ENCODE measurements at regions not wholly inside any gene's neighbourhood (a gene's known extent, or its start where the extent isn't known, plus 50 kb on each side); places are given as distances from the start of the nearest gene placed in this dataset.

DNA sequence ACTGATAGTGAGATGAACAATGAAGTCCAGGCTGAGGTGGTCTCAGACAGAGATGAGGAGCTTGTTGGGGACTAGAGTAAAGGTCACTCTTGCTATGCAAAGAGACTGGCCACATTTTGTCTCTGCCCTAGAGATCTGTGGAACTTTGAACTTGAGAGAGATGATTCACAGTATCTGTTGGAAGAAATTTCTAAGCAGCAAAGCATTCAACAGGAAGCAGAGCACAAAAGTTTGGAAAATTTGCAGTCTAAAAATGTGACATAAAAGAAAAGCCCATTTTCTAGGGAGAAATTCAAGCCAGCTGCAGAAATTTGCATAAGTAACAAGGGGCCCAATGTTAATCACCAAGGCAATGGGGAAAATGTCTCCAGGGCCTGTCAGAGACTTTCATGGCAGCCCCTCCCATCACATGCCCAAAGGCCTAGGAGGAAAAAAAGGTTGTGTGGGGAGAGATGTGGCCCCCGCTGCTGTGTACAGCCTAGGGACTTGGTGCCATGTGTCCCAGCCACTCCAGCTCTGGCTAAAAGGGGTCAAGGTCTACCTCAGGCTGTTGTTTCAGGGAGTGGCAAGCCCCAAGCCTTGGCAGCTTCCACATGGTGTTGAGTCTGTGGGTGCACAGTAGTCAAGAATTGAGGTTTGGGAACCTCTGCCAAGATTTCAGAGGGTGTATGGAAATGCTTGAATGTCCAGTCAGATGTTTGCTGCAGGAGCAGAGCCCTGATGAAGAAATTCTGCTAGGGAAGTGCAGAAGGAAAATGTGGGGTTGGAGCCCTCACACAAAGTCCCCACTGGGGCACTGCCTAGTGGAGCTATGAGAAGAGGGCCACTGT lies 262.8 kb downstream of the DKK2 start:
- DNase-seq (ENCODE audit: low read depth), result no peak
- H3K4me3 ChIP-seq (ENCODE audit: low read length), result no peak overlapping the region
- TF ChIP-seq, protein P1, sequence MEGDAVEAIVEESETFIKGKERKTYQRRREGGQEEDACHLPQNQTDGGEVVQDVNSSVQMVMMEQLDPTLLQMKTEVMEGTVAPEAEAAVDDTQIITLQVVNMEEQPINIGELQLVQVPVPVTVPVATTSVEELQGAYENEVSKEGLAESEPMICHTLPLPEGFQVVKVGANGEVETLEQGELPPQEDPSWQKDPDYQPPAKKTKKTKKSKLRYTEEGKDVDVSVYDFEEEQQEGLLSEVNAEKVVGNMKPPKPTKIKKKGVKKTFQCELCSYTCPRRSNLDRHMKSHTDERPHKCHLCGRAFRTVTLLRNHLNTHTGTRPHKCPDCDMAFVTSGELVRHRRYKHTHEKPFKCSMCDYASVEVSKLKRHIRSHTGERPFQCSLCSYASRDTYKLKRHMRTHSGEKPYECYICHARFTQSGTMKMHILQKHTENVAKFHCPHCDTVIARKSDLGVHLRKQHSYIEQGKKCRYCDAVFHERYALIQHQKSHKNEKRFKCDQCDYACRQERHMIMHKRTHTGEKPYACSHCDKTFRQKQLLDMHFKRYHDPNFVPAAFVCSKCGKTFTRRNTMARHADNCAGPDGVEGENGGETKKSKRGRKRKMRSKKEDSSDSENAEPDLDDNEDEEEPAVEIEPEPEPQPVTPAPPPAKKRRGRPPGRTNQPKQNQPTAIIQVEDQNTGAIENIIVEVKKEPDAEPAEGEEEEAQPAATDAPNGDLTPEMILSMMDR (conservative IDR thresholded peaks at IDR 0.05; ENCODE audit: low read depth, low read length), result no peak

GRCh38 chr4:106767991-106768390 lies 268.1 kb downstream of the DKK2 start:
- DNase-seq (ENCODE audit: low read depth), result no peak
- H3K4me3 ChIP-seq (ENCODE audit: low read length), result no peak overlapping the region
- TF ChIP-seq, protein P1 (conservative IDR thresholded peaks at IDR 0.05; ENCODE audit: low read depth, low read length), result no peak

GRCh38 chr4:106766519-106766918 lies 269.6 kb downstream of the DKK2 start:
- TF ChIP-seq, protein P1 (conservative IDR thresholded peaks at IDR 0.05; ENCODE audit: low read depth, low read length), result no peak
- peak; percentile 28 for DNase-seq (ENCODE audit: low read depth)
- no peak overlapping the region for H3K4me3 ChIP-seq (ENCODE audit: low read length)

GRCh38 chr4:106764774-106765173 lies 271.3 kb downstream of the DKK2 start:
- DNase-seq (ENCODE audit: low read depth), result no peak
- no peak overlapping the region for H3K4me3 ChIP-seq (ENCODE audit: low read length)
- TF ChIP-seq, protein P1 (conservative IDR thresholded peaks at IDR 0.05; ENCODE audit: low read depth, low read length), result no peak

DNA sequence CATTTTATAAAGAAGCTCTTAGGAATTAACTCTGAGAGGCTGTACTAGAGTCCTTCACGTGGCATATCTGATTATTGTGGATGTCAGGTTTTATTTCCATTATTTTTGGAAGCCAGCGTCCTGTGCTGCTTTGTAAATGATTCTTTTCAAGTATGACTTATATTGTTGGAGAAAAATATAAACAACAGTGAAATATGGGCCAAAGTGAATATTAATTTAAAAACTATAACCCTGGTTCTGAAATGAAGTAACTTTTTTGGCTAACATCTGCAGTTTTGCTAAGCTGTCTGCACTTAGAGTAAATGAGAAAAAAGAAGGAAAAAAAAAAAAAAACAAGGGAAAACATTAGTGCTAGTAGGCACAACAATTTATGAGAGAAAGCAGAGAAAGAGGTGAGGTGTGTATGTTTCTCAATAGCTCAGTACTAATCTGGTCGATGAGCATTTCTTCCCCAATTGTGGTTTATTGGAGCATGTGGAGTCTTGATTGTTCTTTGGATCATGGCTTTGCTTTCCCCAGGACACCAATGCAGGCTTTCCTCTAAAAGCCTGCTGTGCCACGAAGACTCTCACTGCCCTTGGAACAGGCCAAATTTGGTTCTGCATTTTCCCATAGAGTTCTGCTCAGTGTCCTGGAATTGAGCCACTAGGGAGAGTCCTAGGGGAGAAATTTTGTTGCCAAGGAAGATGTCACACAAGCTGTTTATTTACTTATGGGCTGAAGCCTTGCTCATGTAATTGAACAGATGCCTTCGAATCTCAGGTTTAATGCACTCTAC lies 273.3 kb downstream of the DKK2 start:
- TF ChIP-seq, protein P1 (conservative IDR thresholded peaks at IDR 0.05; ENCODE audit: low read depth, low read length), result no peak
- H3K4me3 ChIP-seq (ENCODE audit: low read length), result no peak overlapping the region
- DNase-seq (ENCODE audit: low read depth), result no peak

DNA sequence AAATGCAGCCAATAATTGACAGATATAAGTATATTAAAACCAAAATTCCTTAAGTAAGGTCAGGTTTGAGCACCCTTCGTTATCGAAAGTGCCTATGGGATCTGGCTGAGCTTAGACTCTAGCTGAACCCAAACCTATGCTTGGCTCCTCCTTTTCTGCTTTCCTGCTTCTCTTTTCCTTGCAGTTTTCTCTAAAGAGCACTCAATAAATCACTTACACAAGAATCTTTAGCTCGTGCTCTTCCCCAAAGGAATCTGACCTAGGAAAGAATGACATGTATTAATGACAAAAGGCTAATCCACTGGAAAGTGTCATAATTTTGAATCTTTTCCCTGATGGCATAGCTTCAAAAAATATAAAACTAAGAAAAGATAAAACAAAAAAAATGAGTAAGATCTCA lies 282.7 kb downstream of the DKK2 start:
- H3K4me3 ChIP-seq (ENCODE audit: low read length), result no peak overlapping the region
- no peak for DNase-seq (ENCODE audit: low read depth)
- TF ChIP-seq, protein P1 (conservative IDR thresholded peaks at IDR 0.05; ENCODE audit: low read depth, low read length), result no peak
